HepG2 (cell line): ENCODE measurements at regions not wholly inside any gene's neighbourhood (a gene's known extent, or its start where the extent isn't known, plus 50 kb on each side); places are given as distances from the start of the nearest gene placed in this dataset.

Experiments used
- ATAC-seq: fragments of 200-7000 bp; cut with Tn5 transposase; 3 replicates; pipeline ENCODE4 v1.9.1; 2020; ENCODE audit warnings: mild to moderate bottlenecking, moderate library complexity
- BruUV-seq: library from RNA; stranded (reverse); fragments of 400-500 nt; replicated peaks from 2 replicates; lab custom pipeline; 2021; lab: Mats Ljungman, UMichigan
- CTCF ChIA-PET: fragments of 300-600 bp; formaldehyde crosslinking; extraction: SDS; loops from one replicate; lab custom pipeline; 2021; ENCODE audit warnings: low total read pairs, inconsistent platforms, low intra/inter-chr PET ratio; lab: Yijun Ruan, JAX
- POLR2A ChIA-PET: fragments of 350-600 bp; sonication (Branson Sonifier 250); formaldehyde crosslinking; loops from one replicate; lab custom pipeline; 2020; ENCODE audit warnings: antibody characterized with exemption, inconsistent platforms; lab: Yijun Ruan, JAX
- DNase-seq: peaks from one replicate; pipeline ENCODE4 v3.0.0-alpha.2; 2015; ENCODE audit warnings: low spot score
- FAIRE-seq: peaks from 3 replicates; lab custom pipeline; 2011; peaks lifted over from hg19 to GRCh38; lab: Jason Lieb, UNC
- H2AFZ ChIP-seq: one replicate; pipeline ENCODE4 v1.6.1; 2011; ENCODE audit warnings: low read length, inconsistent platforms
- H3K27ac ChIP-seq: fragments of 300-600 bp; 3 replicates; pipeline ENCODE4 v1.8.0; 2011; ENCODE audit warnings: mixed run types, mild to moderate bottlenecking, mixed read lengths, low read length, inconsistent platforms; ENCODE audit not compliant: insufficient read depth; ENCODE audit errors: extremely low read length
- H3K27me3 ChIP-seq, 2 experiments: fragments of 200-600 bp in 1 of 2; 2 replicates in 1 of 2; 3 replicates in 1 of 2; pipeline versions ENCODE4 v1.6.0 to v1.8.0; 2011; ENCODE audit warnings: low read length in 2 of 2, mild to moderate bottlenecking in 2 of 2, moderate library complexity in 2 of 2, inconsistent platforms in 1 of 2; ENCODE audit not compliant: insufficient read depth in 2 of 2, control insufficient read depth in 1 of 2
- H3K36me3 ChIP-seq, 2 experiments: fragments of 200-600 bp in 1 of 2; replicated peaks in 1 of 2; 2 replicates in 1 of 2; 3 replicates in 1 of 2; pipeline versions ENCODE4 v1.5.1 to v1.8.0; 2011; ENCODE audit warnings: low read length in 2 of 2, inconsistent platforms in 1 of 2; ENCODE audit not compliant: insufficient read depth in 2 of 2, control insufficient read depth in 1 of 2
- H3K4me1 ChIP-seq: 2 replicates; pipeline ENCODE4 v1.5.1; 2012; ENCODE audit warnings: low read length, inconsistent platforms; ENCODE audit not compliant: insufficient read depth
- H3K4me2 ChIP-seq: 2 replicates; pipeline ENCODE4 v1.6.0; 2011; ENCODE audit warnings: low read depth, low read length, inconsistent platforms
- H3K4me3 ChIP-seq, 3 experiments: fragments of 200-600 bp in 1 of 3; sonication (generic), shearing (Covaris generic) in 1 of 3; replicated peaks in 1 of 3; 2 replicates each; pipeline ENCODE4 v1.5.1; 2011 to 2016; ENCODE audit warnings: low read length in 3 of 3, inconsistent platforms in 2 of 3, low read depth in 2 of 3, mild to moderate bottlenecking in 2 of 3, control low read depth in 1 of 3, mixed read lengths in 1 of 3; ENCODE audit not compliant: insufficient read depth in 1 of 3
- H3K79me2 ChIP-seq: one replicate; pipeline ENCODE4 v1.6.1; 2011; ENCODE audit warnings: low read length, inconsistent platforms; ENCODE audit not compliant: insufficient read depth
- H3K9ac ChIP-seq: 2 replicates; pipeline ENCODE4 v1.6.0; 2011; ENCODE audit warnings: mild to moderate bottlenecking, low read depth, low read length, inconsistent platforms; ENCODE audit not compliant: insufficient read depth
- H3K9me3 ChIP-seq: 2 replicates; pipeline ENCODE4 v1.5.1; 2012; ENCODE audit warnings: mild to moderate bottlenecking, low read length
- H4K20me1 ChIP-seq: 2 replicates; pipeline ENCODE4 v1.6.0; 2011; ENCODE audit warnings: inconsistent platforms, mild to moderate bottlenecking, low read length, moderate library complexity; ENCODE audit not compliant: insufficient read depth
- HIC2 ChIP-seq: sonication (generic); formaldehyde crosslinking; IDR thresholded peaks from 2 replicates; pipeline ENCODE4 v1.9.0; 2022; ENCODE audit warnings: low read depth, missing genetic modification reagents
- MZF1 ChIP-seq: sonication (generic); formaldehyde crosslinking; IDR thresholded peaks from 2 replicates; pipeline ENCODE4 v1.8.1; 2023; ENCODE audit warnings: mild to moderate bottlenecking, missing genetic modification reagents, borderline replicate concordance
- NFATC3 ChIP-seq: sonication (generic); formaldehyde crosslinking; IDR thresholded peaks from 2 replicates; pipeline ENCODE4 v1.5.1; 2020; ENCODE audit warnings: mild to moderate bottlenecking, missing genetic modification reagents
- RBM39 ChIP-seq: fragments of 200-400 bp; formaldehyde crosslinking; IDR thresholded peaks from one replicate; pipeline ENCODE4 v1.6.1; 2018; ENCODE audit warnings: antibody characterized with exemption, mild to moderate bottlenecking, low read depth, low read length; ENCODE audit not compliant: poor library complexity, severe bottlenecking
- RFXAP ChIP-seq: sonication (generic); formaldehyde crosslinking; IDR thresholded peaks from 2 replicates; pipeline ENCODE4 v1.4.0; 2020; ENCODE audit warnings: missing genetic modification reagents, borderline replicate concordance
- SMAD3 ChIP-seq: sonication (generic); formaldehyde crosslinking; IDR thresholded peaks from 2 replicates; pipeline ENCODE4 v1.4.0; 2020; ENCODE audit warnings: missing genetic modification reagents
- ZBTB38 ChIP-seq: sonication (generic); formaldehyde crosslinking; IDR thresholded peaks from 2 replicates; pipeline ENCODE4 v1.5.1; 2020; ENCODE audit warnings: mild to moderate bottlenecking, missing genetic modification reagents
- ZKSCAN5 ChIP-seq: sonication (generic); formaldehyde crosslinking; IDR thresholded peaks from 2 replicates; pipeline ENCODE4 v1.5.1; 2020; ENCODE audit warnings: mild to moderate bottlenecking, missing genetic modification reagents
- ZSCAN20 ChIP-seq: sonication (generic); formaldehyde crosslinking; IDR thresholded peaks from 2 replicates; pipeline ENCODE4 v1.4.0; 2020; ENCODE audit warnings: missing genetic modification reagents, mild to moderate bottlenecking, borderline replicate concordance
- WGBS: methylation state at CpG from one replicate; pipeline ENCODE4 v1.1.6; 2017; ENCODE audit warnings: low lambda C conversion rate; 5-methylcytosine and 5-hydroxymethylcytosine counted together
- in situ Hi-C: cut with HindIII; loops from 2 replicates; pipeline ENCODE4 v1.10.0; 2017; ENCODE audit warnings: low pct_unique_long_range_greater_than_20kb; ENCODE audit not compliant: extremely low pct_ligation_motif_present
- intact Hi-C: fragments of 100-400 bp; cut with micrococcal nuclease; formaldehyde crosslinking; loops from one replicate; pipeline ENCODE4 v1.10.0; 2022; ENCODE audit not compliant: unreplicated experiment
- TF ChIP-seq, protein P1 (sequence below): sonication (generic); formaldehyde crosslinking; IDR thresholded peaks from 2 replicates; pipeline ENCODE4 v1.4.0; 2020; ENCODE audit warnings: missing genetic modification reagents, borderline replicate concordance

- TF ChIP-seq, protein P1, sequence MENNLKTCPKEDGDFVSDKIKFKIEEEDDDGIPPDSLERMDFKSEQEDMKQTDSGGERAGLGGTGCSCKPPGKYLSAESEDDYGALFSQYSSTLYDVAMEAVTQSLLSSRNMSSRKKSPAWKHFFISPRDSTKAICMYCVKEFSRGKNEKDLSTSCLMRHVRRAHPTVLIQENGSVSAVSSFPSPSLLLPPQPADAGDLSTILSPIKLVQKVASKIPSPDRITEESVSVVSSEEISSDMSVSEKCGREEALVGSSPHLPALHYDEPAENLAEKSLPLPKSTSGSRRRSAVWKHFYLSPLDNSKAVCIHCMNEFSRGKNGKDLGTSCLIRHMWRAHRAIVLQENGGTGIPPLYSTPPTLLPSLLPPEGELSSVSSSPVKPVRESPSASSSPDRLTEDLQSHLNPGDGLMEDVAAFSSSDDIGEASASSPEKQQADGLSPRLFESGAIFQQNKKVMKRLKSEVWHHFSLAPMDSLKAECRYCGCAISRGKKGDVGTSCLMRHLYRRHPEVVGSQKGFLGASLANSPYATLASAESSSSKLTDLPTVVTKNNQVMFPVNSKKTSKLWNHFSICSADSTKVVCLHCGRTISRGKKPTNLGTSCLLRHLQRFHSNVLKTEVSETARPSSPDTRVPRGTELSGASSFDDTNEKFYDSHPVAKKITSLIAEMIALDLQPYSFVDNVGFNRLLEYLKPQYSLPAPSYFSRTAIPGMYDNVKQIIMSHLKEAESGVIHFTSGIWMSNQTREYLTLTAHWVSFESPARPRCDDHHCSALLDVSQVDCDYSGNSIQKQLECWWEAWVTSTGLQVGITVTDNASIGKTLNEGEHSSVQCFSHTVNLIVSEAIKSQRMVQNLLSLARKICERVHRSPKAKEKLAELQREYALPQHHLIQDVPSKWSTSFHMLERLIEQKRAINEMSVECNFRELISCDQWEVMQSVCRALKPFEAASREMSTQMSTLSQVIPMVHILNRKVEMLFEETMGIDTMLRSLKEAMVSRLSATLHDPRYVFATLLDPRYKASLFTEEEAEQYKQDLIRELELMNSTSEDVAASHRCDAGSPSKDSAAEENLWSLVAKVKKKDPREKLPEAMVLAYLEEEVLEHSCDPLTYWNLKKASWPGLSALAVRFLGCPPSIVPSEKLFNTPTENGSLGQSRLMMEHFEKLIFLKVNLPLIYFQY (CRISPR knock-in tag) = no peak
- TF ChIP-seq, all 625 proteins: peak for 0
Measured at GRCh38 chr1:83499998-83500397, 498.9 kb downstream of the TTLL7 start (continued).

DNA sequence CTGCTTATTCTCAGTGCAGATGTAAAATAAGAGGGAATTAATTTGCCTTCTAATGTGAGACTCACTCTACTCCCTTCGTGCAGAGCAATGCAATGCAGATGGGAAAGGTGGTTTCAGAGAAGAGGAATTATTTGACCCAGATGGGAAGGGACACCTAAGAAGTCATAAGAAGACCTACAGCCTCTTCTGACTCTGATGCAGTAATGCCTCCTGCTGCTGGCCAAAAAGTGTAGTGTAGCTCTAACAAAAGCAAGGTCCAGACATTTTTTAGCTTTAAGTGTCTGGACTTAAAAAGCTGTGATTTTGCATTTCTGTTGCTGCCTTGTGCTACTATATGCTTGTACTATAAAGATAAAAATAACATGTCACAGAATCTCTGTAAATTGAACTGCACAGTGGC lies 501.4 kb downstream of the TTLL7 start:
- no TSS peak for BruUV-seq
- ChIA-PET POLR2A (no interaction called here), CTCF (no interaction called here)
- no peak overlapping the region for H3K27ac ChIP-seq
- no peak overlapping the region for H3K4me3 ChIP-seq
- WGBS = 0% methylated on average over 1 of the region's 1 CpG
- ATAC-seq = no peak
- H2AFZ ChIP-seq = no peak overlapping the region
- no peaks in the 10 kb centered on the region for H3K79me2 ChIP-seq
- H4K20me1 ChIP-seq = no peaks in the 10 kb centered on the region
- H3K27me3 ChIP-seq = no peaks in the 10 kb centered on the region
- H3K36me3 ChIP-seq = no peaks in the 10 kb centered on the region
- in situ Hi-C loops (no loop called here), intact Hi-C loops (no loop called here)
- H3K9me3 ChIP-seq = peaks cover 84% of the 10 kb centered on the region
- H3K9ac ChIP-seq = no peak overlapping the region
- no peaks in the 10 kb centered on the region for H3K4me1 ChIP-seq
- H3K4me2 ChIP-seq = no peak overlapping the region
- DNase-seq = no peak
- FAIRE-seq = no peak
- no peak for TF ChIP-seq SMAD3 (CRISPR knock-in tag)
- no peak for TF ChIP-seq HIC2
- no peak for TF ChIP-seq RBM39
- TF ChIP-seq ZSCAN20 (CRISPR knock-in tag) = no peak
- TF ChIP-seq ZBTB38 (CRISPR knock-in tag) = no peak
- TF ChIP-seq RFXAP (CRISPR knock-in tag) = no peak
- TF ChIP-seq NFATC3 = no peak
- no peak for TF ChIP-seq MZF1 (CRISPR knock-in tag)
- TF ChIP-seq ZKSCAN5 (CRISPR knock-in tag) = no peak
- TF ChIP-seq, all 625 proteins: peak for 0
